ENCODE measurements at regions not wholly inside any gene's neighbourhood (a gene's known extent, or its start where the extent isn't known, plus 50 kb on each side); places are given as distances from the start of the nearest gene placed in this dataset.
"Not testable (repeated sequence)": the region's sequence is repeated elsewhere in the genome, so short reads cannot be mapped to it uniquely, and the experiment has no call there.

GRCh38 chr3:193047461-193047860, 129.8 kb upstream of the MB21D2 start:
- DNase-seq = not testable (repeated sequence)

- DNase-seq = no peak
Measured at GRCh38 chr3:193048127-193048526, 130.5 kb upstream of the MB21D2 start.

DNA sequence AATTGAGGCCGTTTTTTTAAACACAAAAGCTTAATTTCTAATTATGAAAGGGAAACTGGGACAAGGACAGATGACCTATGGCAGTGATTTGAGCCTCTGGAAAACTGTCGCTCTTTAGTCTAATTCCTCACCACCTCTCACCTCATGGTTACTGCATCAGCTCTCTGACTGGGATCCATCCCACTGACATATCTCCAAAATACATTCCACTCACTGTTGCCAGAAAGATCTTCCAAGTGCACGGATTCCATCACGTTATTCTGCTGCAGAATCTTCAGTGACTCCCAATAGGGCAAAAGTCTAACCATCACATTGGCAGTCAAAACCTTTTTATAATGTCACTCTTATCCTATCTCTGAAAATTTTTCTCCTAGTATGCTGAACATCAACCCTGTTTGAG, 132.3 kb upstream of the MB21D2 start:
- DNase-seq = no peak

DNA sequence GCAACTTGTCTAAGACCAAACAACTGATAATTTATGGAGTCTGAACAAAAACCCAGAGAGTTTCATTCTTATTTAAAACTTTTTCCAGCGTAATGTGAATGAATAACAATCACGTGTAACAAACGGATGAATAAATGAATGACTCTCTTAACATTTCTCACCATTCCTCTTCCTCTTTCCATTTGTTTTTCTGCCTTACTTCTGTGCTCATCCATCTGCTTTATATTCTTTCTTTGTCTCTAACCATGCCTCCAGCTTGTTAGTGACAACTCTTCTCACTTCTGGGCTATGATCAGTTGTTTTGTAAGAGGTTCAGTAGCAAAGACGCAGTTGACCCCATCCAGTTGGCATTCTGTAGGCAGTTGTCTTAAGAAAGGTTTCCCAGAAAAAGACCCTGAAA, 133.7 kb upstream of the MB21D2 start:
- no peak for DNase-seq

GRCh38 chr3:193052354-193053045, 134.8 kb upstream of the MB21D2 start:
- DNase-seq = no peak

DNA sequence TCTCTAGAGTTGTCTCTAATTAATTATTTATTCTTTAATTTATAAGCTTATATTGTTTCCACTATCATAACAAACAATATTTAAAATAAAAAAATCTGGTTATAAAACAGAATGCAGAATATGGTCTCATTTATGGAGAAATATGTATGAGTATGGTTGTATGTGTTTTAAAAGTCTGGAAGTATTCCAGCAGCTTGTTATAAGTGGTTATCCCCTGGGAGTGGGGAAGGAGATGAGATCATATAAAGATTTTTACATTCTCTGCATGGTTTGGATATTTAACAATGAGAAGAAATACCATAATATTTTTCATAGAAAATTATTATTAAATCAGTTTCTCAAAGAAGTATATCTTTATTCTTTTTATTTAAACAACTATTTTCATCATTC, 135.4 kb upstream of the MB21D2 start:
- no peak for DNase-seq

DNA sequence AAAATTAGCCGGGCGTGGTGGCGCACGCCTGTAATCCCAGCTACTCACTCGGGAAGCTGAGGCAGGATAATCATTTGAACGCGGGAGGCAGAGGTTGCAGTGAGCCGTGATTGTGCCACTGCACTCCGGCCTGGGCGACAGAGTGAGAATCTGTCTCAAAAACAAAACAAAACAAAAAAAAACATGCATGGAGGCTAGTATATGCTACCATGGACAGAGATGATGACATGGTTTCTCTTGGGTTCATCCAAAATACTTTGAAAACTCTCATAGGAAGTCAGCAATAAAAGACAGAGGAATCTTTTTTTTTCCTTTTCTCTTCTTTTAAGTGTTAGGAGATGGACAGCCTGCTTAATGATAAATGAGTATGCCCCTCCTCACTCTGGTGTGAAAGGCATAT, 137.7 kb upstream of the MB21D2 start:
- DNase-seq = no peak

- DNase-seq = no peak
Measured at GRCh38 chr3:193057616-193058015, 140.0 kb upstream of the MB21D2 start.

DNA sequence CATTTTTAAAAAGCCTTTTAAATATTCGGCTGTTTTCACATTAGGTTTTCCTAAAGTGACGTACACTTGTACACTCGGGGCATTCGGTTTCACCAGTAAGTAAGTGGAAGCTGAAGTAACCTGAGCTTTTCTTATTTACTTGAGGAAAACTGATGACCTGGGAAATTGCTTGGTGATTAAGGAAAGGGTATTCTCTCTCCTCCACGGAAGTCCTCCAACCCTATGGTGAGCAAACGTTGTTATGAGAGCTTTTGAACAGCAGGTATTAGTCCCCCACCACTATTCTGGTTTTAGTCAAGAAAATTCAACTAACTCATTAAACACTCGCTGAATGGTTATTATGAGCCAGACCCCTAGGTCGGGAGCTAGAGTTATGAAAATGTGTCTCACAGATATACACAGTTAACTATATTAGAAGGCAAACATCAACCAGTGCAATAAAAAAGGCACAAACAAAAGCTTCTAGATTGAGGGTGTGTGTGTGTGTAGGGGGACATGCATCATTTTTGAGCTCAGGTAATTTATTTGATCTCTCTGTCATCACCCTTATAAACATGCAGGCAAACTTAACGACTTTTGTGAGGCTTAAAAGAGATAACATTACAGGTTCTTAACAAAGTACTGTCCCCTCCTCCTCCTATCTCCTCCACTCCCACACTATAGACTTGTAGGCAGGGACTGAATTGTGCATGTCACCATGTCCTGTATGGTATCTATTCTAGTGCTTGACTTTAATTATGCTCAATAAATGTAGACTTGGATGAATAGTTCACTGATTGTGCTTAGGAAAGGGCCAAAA, 143.3 kb upstream of the MB21D2 start:
- no peak for DNase-seq

- DNase-seq = no peak
Measured at GRCh38 chr3:193068365-193068764, 150.7 kb upstream of the MB21D2 start.

DNA sequence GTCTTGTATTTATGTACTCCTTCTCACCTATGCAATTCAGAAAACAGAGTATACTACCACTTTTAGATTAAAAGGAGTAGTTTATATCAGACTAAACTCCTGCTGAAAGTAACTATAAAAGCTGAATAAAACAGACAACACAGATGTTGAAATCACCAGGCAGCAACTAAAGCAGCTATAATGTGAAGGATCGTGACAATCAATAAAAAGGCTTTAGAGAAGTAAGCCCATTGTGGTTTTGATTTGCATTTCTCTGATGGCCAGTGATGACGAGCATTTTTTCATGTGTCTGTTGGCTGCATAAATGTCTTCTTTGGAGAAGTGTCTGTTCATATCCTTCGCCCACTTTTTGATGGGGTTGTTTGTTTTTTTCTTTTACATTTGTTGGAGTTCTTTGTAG, 152.1 kb upstream of the MB21D2 start:
- not testable (repeated sequence) for DNase-seq

GRCh38 chr3:193078996-193079753, 161.5 kb upstream of the MB21D2 start:
- DNase-seq = no peak

- no peak for DNase-seq
Measured at GRCh38 chr3:193080821-193081365, 160.1 kb upstream of the PLAAT1 start.

DNA sequence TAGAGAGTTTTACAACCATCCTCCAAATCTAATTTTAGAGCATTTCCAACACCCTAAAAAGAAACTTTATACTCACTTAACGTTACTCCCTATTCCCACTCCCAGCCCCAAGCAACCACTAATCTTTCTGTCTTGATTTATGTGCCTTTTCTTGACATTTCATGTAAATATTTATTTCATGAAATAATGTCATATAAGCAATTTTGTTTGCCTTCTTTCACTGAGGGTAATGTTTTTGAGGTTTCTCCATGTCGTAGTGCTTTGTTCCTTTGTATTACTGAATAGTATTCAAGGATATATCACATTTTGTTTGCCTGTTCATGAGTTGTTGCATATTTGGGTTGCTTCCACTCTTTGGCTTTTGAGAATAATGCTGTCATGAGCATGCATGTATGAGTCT, 155.4 kb upstream of the PLAAT1 start:
- no peak for DNase-seq

- DNase-seq = no peak
Measured at GRCh38 chr3:193086681-193087080, 154.3 kb upstream of the PLAAT1 start.

DNA sequence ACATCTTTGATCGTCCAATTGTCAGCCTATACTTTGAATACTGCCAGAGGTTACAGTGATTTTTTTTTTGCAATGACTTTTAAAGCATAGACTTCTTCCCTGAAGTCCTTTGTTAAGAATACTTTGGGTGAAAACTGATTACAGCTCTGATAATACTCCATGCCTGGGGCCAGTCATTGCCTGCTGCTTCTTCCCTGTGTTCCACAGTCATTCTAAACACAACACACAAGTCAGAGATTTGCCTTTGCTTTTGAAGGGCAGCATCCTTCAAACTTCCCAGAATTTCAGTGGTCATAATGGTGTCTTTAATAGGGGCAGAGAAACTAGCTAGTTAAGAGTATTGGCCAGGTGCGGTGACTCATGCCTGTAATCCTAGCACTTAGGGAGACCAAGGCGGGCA, 153.7 kb upstream of the PLAAT1 start:
- no peak for DNase-seq

- no peak for DNase-seq
Measured at GRCh38 chr3:193095366-193095765, 145.7 kb upstream of the PLAAT1 start.

DNA sequence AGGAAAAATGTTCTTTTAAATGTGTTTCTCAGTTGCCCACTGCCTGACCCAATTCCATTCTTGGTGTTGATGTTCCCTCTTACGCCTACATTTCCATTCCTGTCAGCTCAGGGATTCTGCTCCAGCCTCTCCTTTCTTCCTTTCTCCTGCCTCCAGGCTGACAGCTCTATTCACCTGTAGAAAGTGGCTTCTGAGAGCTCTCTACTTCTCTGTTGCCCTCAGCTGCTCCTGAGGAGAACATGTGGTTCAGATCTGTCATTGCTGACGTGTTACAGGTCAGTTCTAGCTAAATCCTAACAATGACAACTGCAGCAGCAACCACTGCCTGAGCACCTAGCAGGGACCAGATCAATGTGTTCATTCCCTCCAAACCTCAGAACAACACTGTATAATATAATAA, 144.9 kb upstream of the PLAAT1 start:
- DNase-seq = no peak

DNA sequence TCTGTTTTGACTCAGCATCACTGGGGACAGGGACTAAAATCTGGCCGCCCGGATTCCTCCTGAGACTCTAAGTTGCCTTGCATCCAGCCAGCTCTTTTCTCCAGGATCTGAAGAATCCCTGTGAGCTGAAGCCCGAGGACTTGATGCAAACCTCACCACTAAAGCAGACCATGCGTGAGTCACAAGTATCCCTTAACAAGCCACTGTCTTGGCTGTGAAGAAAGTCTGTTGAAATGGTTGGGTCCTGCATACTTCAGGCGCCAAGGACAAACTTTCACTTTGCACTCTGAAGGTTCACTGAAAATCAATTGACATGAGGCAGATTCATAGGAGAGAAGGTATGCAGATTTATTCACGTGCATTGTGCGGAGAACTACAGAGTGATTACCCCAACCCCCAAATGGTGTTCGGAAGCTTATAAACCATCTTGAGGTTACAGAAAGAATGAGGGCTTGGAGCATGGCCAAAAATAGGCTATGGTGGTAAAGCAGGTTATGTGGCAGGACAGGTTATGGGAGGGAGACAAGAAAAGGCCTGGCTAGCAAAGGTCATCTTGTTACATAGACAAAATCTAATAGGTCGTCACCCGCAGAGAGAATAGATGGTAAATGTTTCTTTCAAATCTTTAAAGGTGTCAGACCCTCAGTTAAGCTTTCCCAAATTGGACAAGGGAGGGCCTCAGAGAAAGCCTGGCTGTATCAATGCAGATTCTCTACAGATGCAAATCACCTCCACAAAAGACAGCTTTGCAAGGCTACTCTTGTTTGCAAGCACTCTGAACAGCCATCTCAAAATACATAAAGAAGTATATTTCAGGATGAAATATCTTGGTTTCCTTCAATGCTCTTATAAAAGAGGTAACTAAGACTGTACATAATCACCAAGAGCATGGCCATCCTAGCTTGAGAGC, 126.3 kb upstream of the PLAAT1 start:
- DNase-seq = no peak

- DNase-seq = no peak
Measured at GRCh38 chr3:193116871-193117270, 124.2 kb upstream of the PLAAT1 start.

- no peak for DNase-seq
Measured at GRCh38 chr3:193118907-193119306, 122.1 kb upstream of the PLAAT1 start.

DNA sequence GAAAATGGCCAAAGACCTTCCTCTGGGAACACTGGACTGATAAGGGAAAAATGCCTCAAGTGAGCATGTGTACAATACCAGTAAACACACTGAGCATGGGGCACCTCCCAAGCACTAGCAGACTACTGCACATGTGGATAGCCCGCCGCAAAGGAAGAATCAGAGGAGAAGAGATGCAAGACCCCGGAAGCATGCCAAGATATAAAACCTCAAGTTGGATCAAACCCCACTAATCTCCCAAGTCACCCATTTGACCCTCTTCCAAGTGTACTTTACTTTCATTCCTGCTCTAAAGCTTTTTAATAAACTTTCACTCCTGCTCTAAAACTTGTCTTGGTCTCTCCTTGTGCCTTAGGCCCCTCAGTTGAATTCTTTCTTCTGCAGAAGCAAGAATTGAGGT, 121.1 kb upstream of the PLAAT1 start:
- DNase-seq = no peak
